ENCODE measurements at regions not wholly inside any gene's neighbourhood (a gene's known extent, or its start where the extent isn't known, plus 50 kb on each side); places are given as distances from the start of the nearest gene placed in this dataset.

DNA sequence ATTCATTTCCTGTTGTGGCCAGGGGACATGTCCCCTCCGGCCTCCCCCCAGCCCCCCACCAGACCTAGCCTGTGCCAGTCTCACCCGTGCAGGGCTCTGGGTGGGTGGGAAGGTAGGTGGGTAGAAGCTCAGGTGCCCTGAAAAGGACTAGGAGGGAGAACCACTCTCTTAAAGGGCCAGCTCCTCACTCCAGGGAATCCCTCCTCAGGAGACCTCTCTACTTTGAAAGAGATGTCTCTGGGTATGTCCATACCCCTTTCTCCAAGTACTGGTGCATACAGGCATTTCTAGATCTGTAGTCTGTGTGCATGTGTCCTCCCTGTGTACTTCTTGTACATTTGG is 60.8 kb upstream of the EPB41L1 start:
- TF ChIP-seq POLR2A (IDR thresholded peaks at IDR 0.05), result no peak
- TF ChIP-seq, protein P1, sequence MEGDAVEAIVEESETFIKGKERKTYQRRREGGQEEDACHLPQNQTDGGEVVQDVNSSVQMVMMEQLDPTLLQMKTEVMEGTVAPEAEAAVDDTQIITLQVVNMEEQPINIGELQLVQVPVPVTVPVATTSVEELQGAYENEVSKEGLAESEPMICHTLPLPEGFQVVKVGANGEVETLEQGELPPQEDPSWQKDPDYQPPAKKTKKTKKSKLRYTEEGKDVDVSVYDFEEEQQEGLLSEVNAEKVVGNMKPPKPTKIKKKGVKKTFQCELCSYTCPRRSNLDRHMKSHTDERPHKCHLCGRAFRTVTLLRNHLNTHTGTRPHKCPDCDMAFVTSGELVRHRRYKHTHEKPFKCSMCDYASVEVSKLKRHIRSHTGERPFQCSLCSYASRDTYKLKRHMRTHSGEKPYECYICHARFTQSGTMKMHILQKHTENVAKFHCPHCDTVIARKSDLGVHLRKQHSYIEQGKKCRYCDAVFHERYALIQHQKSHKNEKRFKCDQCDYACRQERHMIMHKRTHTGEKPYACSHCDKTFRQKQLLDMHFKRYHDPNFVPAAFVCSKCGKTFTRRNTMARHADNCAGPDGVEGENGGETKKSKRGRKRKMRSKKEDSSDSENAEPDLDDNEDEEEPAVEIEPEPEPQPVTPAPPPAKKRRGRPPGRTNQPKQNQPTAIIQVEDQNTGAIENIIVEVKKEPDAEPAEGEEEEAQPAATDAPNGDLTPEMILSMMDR (IDR thresholded peaks at IDR 0.05), result no peak

Measured in adrenal gland (tissue), 5 donors.